SK-N-MC (cell line): ENCODE measurements at regions not wholly inside any gene's neighbourhood (a gene's known extent, or its start where the extent isn't known, plus 50 kb on each side); places are given as distances from the start of the nearest gene placed in this dataset.

Experiments used
- DNase-seq: peaks from one replicate; pipeline ENCODE4 v3.0.0-alpha.2; 2011; ENCODE audit warnings: low read depth, low spot score
- H3K27ac ChIP-seq: fragments of 200-600 bp; sonication (generic); 2 replicates; pipeline ENCODE4 v1.5.1; 2016; ENCODE audit warnings: mixed run types
- H3K36me3 ChIP-seq: fragments of 200-600 bp; sonication (generic); 2 replicates; pipeline ENCODE4 v1.6.1; 2017; ENCODE audit warnings: antibody characterized with exemption, low read length, mixed read lengths; ENCODE audit not compliant: insufficient read depth
- H3K4me3 ChIP-seq: fragments of 200-600 bp; sonication (generic); 2 replicates; pipeline ENCODE4 v1.5.1; 2016
- H3K9ac ChIP-seq: fragments of 200-600 bp; sonication (generic); 2 replicates; pipeline ENCODE4 v1.8.0; 2017; ENCODE audit warnings: mixed run types, mixed read lengths; ENCODE audit not compliant: insufficient read length
- H3K9me3 ChIP-seq: fragments of 200-600 bp; sonication (generic); 2 replicates; pipeline ENCODE4 v1.6.1; 2017; ENCODE audit warnings: low read depth, mild to moderate bottlenecking, antibody characterized with exemption, low read length, moderate library complexity, mixed read lengths
- EZH2 ChIP-seq: fragments of 200-600 bp; sonication (generic); IDR thresholded peaks from one replicate; pipeline ENCODE4 v1.6.1; 2017; ENCODE audit warnings: antibody characterized with exemption
- FOXP2 ChIP-seq: optimal IDR thresholded peaks from 2 replicates; pipeline ENCODE3; 2011; ENCODE audit warnings: mild to moderate bottlenecking, moderate library complexity; ENCODE audit not compliant: insufficient read depth; ENCODE audit errors: extremely low read length, control extremely low read depth
- POLR2AphosphoS5 ChIP-seq: IDR thresholded peaks from 2 replicates; pipeline ENCODE4 v1.6.1; 2012; ENCODE audit warnings: mild to moderate bottlenecking, low read depth, low read length, borderline replicate concordance

GRCh38 chr20:62534526-62535221 is 58.9 kb upstream of the GATA5 start:
- Histone ChIP-seq H3K27ac (no peak overlapping the region), H3K4me3 (no peak overlapping the region), H3K36me3 (no peaks in the 10 kb centered on the region), H3K9me3 (no peaks in the 10 kb centered on the region), H3K9ac (no peak overlapping the region)
- no peak for DNase-seq
- TF ChIP-seq POLR2AphosphoS5 (no peak), EZH2 (no peak), FOXP2 (no peak)

- no peak for TF ChIP-seq POLR2AphosphoS5
- no peak for TF ChIP-seq FOXP2
- no peak for TF ChIP-seq EZH2
- Histone ChIP-seq H3K4me3 (no peak overlapping the region), H3K9me3 (no peaks in the 10 kb centered on the region), H3K9ac (no peak overlapping the region), H3K27ac (no peak overlapping the region), H3K36me3 (no peaks in the 10 kb centered on the region)
- no peak for DNase-seq
These were observed 59.6 kb upstream of the GATA5 start for GRCh38 chr20:62535282-62535811.

- Histone ChIP-seq H3K9me3 (no peaks in the 10 kb centered on the region), H3K9ac (no peak overlapping the region), H3K36me3 (no peaks in the 10 kb centered on the region), H3K27ac (no peak overlapping the region), H3K4me3 (no peak overlapping the region)
- DNase-seq: no peak
- no peak for TF ChIP-seq POLR2AphosphoS5
- TF ChIP-seq FOXP2: no peak
- TF ChIP-seq EZH2: no peak
These were observed 60.2 kb upstream of the GATA5 start for GRCh38 chr20:62535964-62536363.

- DNase-seq: no peak
- Histone ChIP-seq H3K4me3 (no peak overlapping the region), H3K9me3 (no peaks in the 10 kb centered on the region), H3K36me3 (no peaks in the 10 kb centered on the region), H3K9ac (no peak overlapping the region), H3K27ac (no peak overlapping the region)
- TF ChIP-seq POLR2AphosphoS5 (no peak), EZH2 (no peak), FOXP2 (no peak)
These were observed 61.1 kb upstream of the GATA5 start for GRCh38 chr20:62536871-62537401.

GRCh38 chr20:62537649-62538292 is 62.0 kb upstream of the GATA5 start:
- DNase-seq: no peak
- H3K4me3 ChIP-seq: no peak overlapping the region
- no peaks in the 10 kb centered on the region for H3K9me3 ChIP-seq
- H3K27ac ChIP-seq: no peak overlapping the region
- H3K9ac ChIP-seq: no peak overlapping the region
- H3K36me3 ChIP-seq: no peaks in the 10 kb centered on the region
- TF ChIP-seq FOXP2 (no peak), EZH2 (no peak), POLR2AphosphoS5 (no peak)

GRCh38 chr20:62539198-62540045 is 63.6 kb upstream of the GATA5 start:
- DNase-seq: no peak

GRCh38 chr20:62540504-62540903 is 64.7 kb upstream of the GATA5 start:
- no peak overlapping the region for H3K9ac ChIP-seq
- TF ChIP-seq POLR2AphosphoS5 (no peak), EZH2 (no peak), FOXP2 (no peak)
- DNase-seq: no peak
- no peaks in the 10 kb centered on the region for H3K9me3 ChIP-seq
- no peak overlapping the region for H3K27ac ChIP-seq
- no peak overlapping the region for H3K4me3 ChIP-seq
- H3K36me3 ChIP-seq: no peaks in the 10 kb centered on the region

More at GRCh38 chr20:62539198-62540045, 63.6 kb upstream of the GATA5 start:
- Histone ChIP-seq H3K4me3 (no peak overlapping the region), H3K9me3 (no peaks in the 10 kb centered on the region), H3K9ac (no peak overlapping the region), H3K27ac (no peak overlapping the region), H3K36me3 (no peaks in the 10 kb centered on the region)
- no peak for TF ChIP-seq POLR2AphosphoS5

GRCh38 chr20:62542862-62543261 is 67.1 kb upstream of the GATA5 start:
- Histone ChIP-seq H3K9ac (no peak overlapping the region), H3K27ac (no peak overlapping the region), H3K4me3 (no peak overlapping the region), H3K36me3 (no peaks in the 10 kb centered on the region), H3K9me3 (no peaks in the 10 kb centered on the region)
- no peak for DNase-seq
- TF ChIP-seq EZH2: no peak
- TF ChIP-seq FOXP2: no peak
- TF ChIP-seq POLR2AphosphoS5: no peak
